Embryonic facial prominence (tissue), 1 donor: ENCODE measurements at regions not wholly inside any gene's neighbourhood (a gene's known extent, or its start where the extent isn't known, plus 50 kb on each side); places are given as distances from the start of the nearest gene placed in this dataset.

ENCODE experiments used
- DNase-seq: peaks from one replicate; pipeline ENCODE4 v3.0.0-alpha.2; 2016; ENCODE audit errors: extremely low spot score

GRCh38 chr18:54100920-54101470 lies 123.5 kb downstream of the MBD2 start:
- DNase-seq, result no peak

GRCh38 chr18:54100466-54100865 lies 124.0 kb downstream of the MBD2 start:
- DNase-seq, result no peak

- DNase-seq, result no peak
These were observed 130.0 kb downstream of the MBD2 start for GRCh38 chr18:54094474-54094873.

- no peak for DNase-seq
These were observed 133.6 kb downstream of the MBD2 start for GRCh38 chr18:54090856-54091255.

- no peak for DNase-seq
These were observed 134.6 kb downstream of the MBD2 start for GRCh38 chr18:54089749-54090459.

- DNase-seq, result no peak
These were observed 137.6 kb downstream of the MBD2 start for GRCh38 chr18:54086863-54087262.

- no peak for DNase-seq
These were observed 138.2 kb downstream of the MBD2 start for GRCh38 chr18:54086046-54086802.

GRCh38 chr18:54080858-54081257 lies 143.6 kb downstream of the MBD2 start:
- no peak for DNase-seq

GRCh38 chr18:54076166-54076565 lies 148.3 kb downstream of the MBD2 start:
- DNase-seq, result no peak

- no peak for DNase-seq
These were observed 148.8 kb downstream of the MBD2 start for GRCh38 chr18:54075689-54076088.

GRCh38 chr18:54069729-54070128 lies 154.7 kb downstream of the MBD2 start:
- no peak for DNase-seq

- DNase-seq, result no peak
These were observed 164.0 kb downstream of the MBD2 start for GRCh38 chr18:54060343-54061005.

- DNase-seq, result no peak
These were observed 171.6 kb downstream of the MBD2 start for GRCh38 chr18:54052732-54053429.

- DNase-seq, result no peak
These were observed 172.2 kb downstream of the MBD2 start for GRCh38 chr18:54052259-54052658.

GRCh38 chr18:54043484-54044251 lies 180.8 kb downstream of the MBD2 start:
- DNase-seq, result no peak

GRCh38 chr18:54035927-54036326 lies 188.5 kb downstream of the MBD2 start:
- DNase-seq, result no peak

- no peak for DNase-seq
These were observed 191.4 kb downstream of the MBD2 start for GRCh38 chr18:54033052-54033451.

- DNase-seq, result no peak
These were observed 192.1 kb downstream of the MBD2 start for GRCh38 chr18:54032412-54032811.

GRCh38 chr18:54031243-54031642 lies 193.2 kb downstream of the MBD2 start:
- DNase-seq, result no peak

- no peak for DNase-seq
These were observed 194.0 kb downstream of the MBD2 start for GRCh38 chr18:54030434-54030833.

- DNase-seq, result no peak
These were observed 201.0 kb downstream of the MBD2 start for GRCh38 chr18:54023471-54023870.
